ENCODE measurements at regions not wholly inside any gene's neighbourhood (a gene's known extent, or its start where the extent isn't known, plus 50 kb on each side); places are given as distances from the start of the nearest gene placed in this dataset.

- Histone ChIP-seq H3K27me3 (no peaks in the 10 kb centered on the region), H3K36me3 (no peaks in the 10 kb centered on the region), H3K27ac (no peak overlapping the region), H3K4me1 (no peaks in the 10 kb centered on the region), H3K4me3 (no peak overlapping the region), H3K9me3 (peaks cover 0 to 7% (median 2%) of the 10 kb centered on the region in 4 donors)
- WGBS, 2 donors = 92 to 98% methylated on average over 3 of the region's 3 CpGs
- TF ChIP-seq POLR2A (IDR thresholded peaks at IDR 0.05) (no peak), CTCF (IDR thresholded peaks at IDR 0.05) (no peak), EP300 (IDR thresholded peaks at IDR 0.05) (no peak)
- no peak for DNase-seq (ENCODE audit: low spot score in 2 of 2)
These were observed 1150.1 kb upstream of the PRR20A start for GRCh38 chr13:55990631-55991030.

- no peak for TF ChIP-seq EP300 (IDR thresholded peaks at IDR 0.05)
- TF ChIP-seq POLR2A (IDR thresholded peaks at IDR 0.05) = no peak
- TF ChIP-seq CTCF (IDR thresholded peaks at IDR 0.05) = no peak
- no peak for DNase-seq (ENCODE audit: low spot score in 2 of 2)
- Histone ChIP-seq H3K4me1 (no peaks in the 10 kb centered on the region), H3K27ac (no peak overlapping the region), H3K36me3 (no peaks in the 10 kb centered on the region), H3K27me3 (no peaks in the 10 kb centered on the region), H3K9me3 (peaks cover 0 to 4% (median 2%) of the 10 kb centered on the region in 4 donors), H3K4me3 (no peak overlapping the region)
- WGBS, 2 donors = 60 to 64% methylated on average over 2 of the region's 2 CpGs
These were observed 1149.1 kb upstream of the PRR20A start for GRCh38 chr13:55991666-55992065.

GRCh38 chr13:55992145-55992544 lies 1148.6 kb upstream of the PRR20A start:
- Histone ChIP-seq H3K27me3 (no peaks in the 10 kb centered on the region), H3K4me1 (no peaks in the 10 kb centered on the region), H3K36me3 (no peaks in the 10 kb centered on the region), H3K9me3 (peaks cover 0 to 4% (median 0%) of the 10 kb centered on the region in 4 donors), H3K27ac (no peak overlapping the region), H3K4me3 (no peak overlapping the region)
- TF ChIP-seq EP300 (IDR thresholded peaks at IDR 0.05) (no peak), CTCF (IDR thresholded peaks at IDR 0.05) (no peak), POLR2A (IDR thresholded peaks at IDR 0.05) (no peak)
- WGBS, 2 donors = 14 to 27% methylated on average over 1 of the region's 1 CpG
- no peak for DNase-seq (ENCODE audit: low spot score in 2 of 2)

- 79 to 82% methylated on average over 2 of the region's 2 CpGs for WGBS, 2 donors
- H3K27me3 ChIP-seq = no peaks in the 10 kb centered on the region
- no peaks in the 10 kb centered on the region for H3K9me3 ChIP-seq
- no peak overlapping the region for H3K4me3 ChIP-seq
- no peak for TF ChIP-seq CTCF (IDR thresholded peaks at IDR 0.05)
- no peak for TF ChIP-seq EP300 (IDR thresholded peaks at IDR 0.05)
- TF ChIP-seq POLR2A (IDR thresholded peaks at IDR 0.05) = no peak
- no peaks in the 10 kb centered on the region for H3K36me3 ChIP-seq
- no peak for DNase-seq (ENCODE audit: low spot score in 2 of 2)
- H3K4me1 ChIP-seq = no peaks in the 10 kb centered on the region
- H3K27ac ChIP-seq = no peak overlapping the region
These were observed 1141.0 kb upstream of the PRR20A start for GRCh38 chr13:55999709-56000108.

GRCh38 chr13:56009418-56009817 lies 1131.3 kb upstream of the PRR20A start:
- no peak overlapping the region for H3K27ac ChIP-seq

GRCh38 chr13:56012644-56013043 lies 1128.1 kb upstream of the PRR20A start:
- Histone ChIP-seq H3K4me3 (no peak overlapping the region), H3K27me3 (no peaks in the 10 kb centered on the region), H3K36me3 (no peaks in the 10 kb centered on the region), H3K27ac (no peak overlapping the region), H3K4me1 (no peaks in the 10 kb centered on the region), H3K9me3 (no peaks in the 10 kb centered on the region)
- TF ChIP-seq POLR2A (IDR thresholded peaks at IDR 0.05) (no peak), CTCF (IDR thresholded peaks at IDR 0.05) (no peak), EP300 (IDR thresholded peaks at IDR 0.05) (no peak)
- DNase-seq (ENCODE audit: low spot score in 2 of 2) = no peak
- WGBS, 2 donors = 44 to 48% methylated on average over 2 of the region's 2 CpGs

More at GRCh38 chr13:56009418-56009817, 1131.3 kb upstream of the PRR20A start:
- H3K36me3 ChIP-seq = no peaks in the 10 kb centered on the region
- H3K4me3 ChIP-seq = no peak overlapping the region
- H3K27me3 ChIP-seq = no peaks in the 10 kb centered on the region
- WGBS, 2 donors = 99% methylated on average over 2 of the region's 2 CpGs
- H3K4me1 ChIP-seq = no peaks in the 10 kb centered on the region
- no peak for TF ChIP-seq EP300 (IDR thresholded peaks at IDR 0.05)
- H3K9me3 ChIP-seq = no peaks in the 10 kb centered on the region
- DNase-seq (ENCODE audit: low spot score in 2 of 2) = no peak

All from tibial nerve (tissue), 4 donors.